ENCODE measurements at regions not wholly inside any gene's neighbourhood (a gene's known extent, or its start where the extent isn't known, plus 50 kb on each side); places are given as distances from the start of the nearest gene placed in this dataset.

DNA sequence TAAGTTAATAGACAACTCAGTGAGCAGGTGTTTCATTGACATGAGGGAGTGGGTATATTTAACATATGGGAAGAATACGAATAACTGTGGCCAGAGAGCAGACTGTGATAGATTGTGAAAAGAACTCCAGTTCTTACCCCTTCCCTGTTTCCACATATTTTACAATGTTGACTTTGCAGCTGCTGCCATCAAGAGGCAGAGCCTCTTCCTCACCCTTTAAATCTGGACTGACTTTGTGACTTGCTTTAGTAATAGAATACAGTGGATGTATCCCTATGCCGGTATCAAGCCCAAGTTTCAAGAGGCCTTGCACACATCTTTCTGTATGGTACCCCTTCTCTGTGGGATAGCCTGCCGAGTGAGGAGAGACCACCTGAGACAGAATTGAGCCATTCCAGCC lies 356.7 kb downstream of the ETNK1 start:
- TF ChIP-seq, protein P1, sequence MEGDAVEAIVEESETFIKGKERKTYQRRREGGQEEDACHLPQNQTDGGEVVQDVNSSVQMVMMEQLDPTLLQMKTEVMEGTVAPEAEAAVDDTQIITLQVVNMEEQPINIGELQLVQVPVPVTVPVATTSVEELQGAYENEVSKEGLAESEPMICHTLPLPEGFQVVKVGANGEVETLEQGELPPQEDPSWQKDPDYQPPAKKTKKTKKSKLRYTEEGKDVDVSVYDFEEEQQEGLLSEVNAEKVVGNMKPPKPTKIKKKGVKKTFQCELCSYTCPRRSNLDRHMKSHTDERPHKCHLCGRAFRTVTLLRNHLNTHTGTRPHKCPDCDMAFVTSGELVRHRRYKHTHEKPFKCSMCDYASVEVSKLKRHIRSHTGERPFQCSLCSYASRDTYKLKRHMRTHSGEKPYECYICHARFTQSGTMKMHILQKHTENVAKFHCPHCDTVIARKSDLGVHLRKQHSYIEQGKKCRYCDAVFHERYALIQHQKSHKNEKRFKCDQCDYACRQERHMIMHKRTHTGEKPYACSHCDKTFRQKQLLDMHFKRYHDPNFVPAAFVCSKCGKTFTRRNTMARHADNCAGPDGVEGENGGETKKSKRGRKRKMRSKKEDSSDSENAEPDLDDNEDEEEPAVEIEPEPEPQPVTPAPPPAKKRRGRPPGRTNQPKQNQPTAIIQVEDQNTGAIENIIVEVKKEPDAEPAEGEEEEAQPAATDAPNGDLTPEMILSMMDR (conservative IDR thresholded peaks at IDR 0.05; ENCODE audit: low read length), result no peak
- TF ChIP-seq EZH2phosphoT487 (IDR thresholded peaks at IDR 0.05; ENCODE audit: borderline replicate concordance), result no peak

Data from Loucy (cell line).